Keratinocyte (primary cell): ENCODE measurements at regions not wholly inside any gene's neighbourhood (a gene's known extent, or its start where the extent isn't known, plus 50 kb on each side); places are given as distances from the start of the nearest gene placed in this dataset.
A peak's percentile ranks its signal among the peaks of the same experiment; 100 is the strongest.

ENCODE experiments used
- DNase-seq: peaks from one replicate; pipeline ENCODE4 v3.0.0-alpha.2; 2011; ENCODE audit warnings: low read depth, missing footprints, low spot score
- FAIRE-seq: peaks from 2 replicates; lab custom pipeline; 2011; peaks lifted over from hg19 to GRCh38; lab: Jason Lieb, UNC
- H2AFZ ChIP-seq: 2 replicates; pipeline ENCODE4 v1.6.0; 2012; ENCODE audit warnings: low read length, control low read depth, inconsistent platforms; ENCODE audit not compliant: control insufficient read depth
- H3K27ac ChIP-seq: 2 replicates; pipeline ENCODE4 v1.5.1; 2011; ENCODE audit warnings: low read length; ENCODE audit not compliant: control insufficient read depth, insufficient read depth
- H3K27me3 ChIP-seq: 3 replicates; pipeline ENCODE4 v1.6.0; 2011; ENCODE audit warnings: low read length; ENCODE audit not compliant: control insufficient read depth, insufficient read depth; ENCODE audit errors: extremely low read depth
- H3K36me3 ChIP-seq, 2 experiments: 2 replicates in 1 of 2; 3 replicates in 1 of 2; pipeline ENCODE4 v1.5.1; 2011; ENCODE audit warnings: low read length in 2 of 2, mild to moderate bottlenecking in 1 of 2; ENCODE audit not compliant: control insufficient read depth in 2 of 2, insufficient read depth in 2 of 2; ENCODE audit errors: extremely low read depth in 1 of 2
- H3K4me1 ChIP-seq: 3 replicates; pipeline ENCODE4 v1.5.1; 2011; ENCODE audit warnings: low read length; ENCODE audit not compliant: control insufficient read depth, insufficient read depth; ENCODE audit errors: extremely low read depth
- H3K4me2 ChIP-seq: 3 replicates; pipeline ENCODE4 v1.6.0; 2011; ENCODE audit warnings: low read depth, low read length; ENCODE audit not compliant: control insufficient read depth, insufficient read depth; ENCODE audit errors: extremely low read depth
- H3K4me3 ChIP-seq, 3 experiments: fragments of 200-600 bp in 1 of 3; sonication (generic) in 1 of 3; 2 replicates in 2 of 3; 3 replicates in 1 of 3; pipeline ENCODE4 v1.5.1; 2011 to 2016; ENCODE audit warnings: low read length in 3 of 3, mild to moderate bottlenecking in 3 of 3, control low read depth in 2 of 3, inconsistent platforms in 1 of 3, low read depth in 1 of 3, mixed read lengths in 1 of 3, mixed run types in 1 of 3, moderate library complexity in 1 of 3; ENCODE audit not compliant: control insufficient read depth in 2 of 3, insufficient read depth in 2 of 3; ENCODE audit errors: extremely low read depth in 1 of 3
- H3K79me2 ChIP-seq: 2 replicates; pipeline ENCODE4 v1.6.0; 2012; ENCODE audit warnings: low read length; ENCODE audit not compliant: control insufficient read depth, insufficient read depth
- H3K9ac ChIP-seq: 3 replicates; pipeline ENCODE4 v1.6.0; 2011; ENCODE audit warnings: low read length; ENCODE audit not compliant: control insufficient read depth, insufficient read depth; ENCODE audit errors: extremely low read depth
- H3K9me1 ChIP-seq: 3 replicates; pipeline ENCODE4 v1.6.0; 2011; ENCODE audit warnings: low read length; ENCODE audit not compliant: control insufficient read depth, insufficient read depth; ENCODE audit errors: extremely low read depth
- H3K9me3 ChIP-seq: 2 replicates; pipeline ENCODE4 v1.5.1; 2012; ENCODE audit warnings: low read depth, low read length; ENCODE audit not compliant: control insufficient read depth
- H4K20me1 ChIP-seq: 3 replicates; pipeline ENCODE4 v1.6.0; 2011; ENCODE audit warnings: low read length; ENCODE audit not compliant: control insufficient read depth, insufficient read depth; ENCODE audit errors: extremely low read depth
- CTCF ChIP-seq, 3 experiments: IDR thresholded peaks in 1 of 3; conservative IDR thresholded peaks in 1 of 3; optimal IDR thresholded peaks in 1 of 3; 2 replicates in 2 of 3; 3 replicates in 1 of 3; pipeline versions ENCODE3 to v1.5.1; 2011; ENCODE audit warnings: low read length in 3 of 3, mild to moderate bottlenecking in 3 of 3, moderate library complexity in 2 of 3, control low read depth in 1 of 3, inconsistent platforms in 1 of 3; ENCODE audit not compliant: insufficient read depth in 2 of 3; ENCODE audit errors: extremely low read depth in 1 of 3
- EZH2 ChIP-seq: IDR thresholded peaks from one replicate; pipeline ENCODE4 v1.6.1; 2012; ENCODE audit warnings: inconsistent platforms, mild to moderate bottlenecking, low read length, moderate library complexity
- dilution Hi-C: fragments of 300-500 bp; cut with MboI; formaldehyde crosslinking; loops from one replicate; pipeline ENCODE4 v1.7.0; 2020; ENCODE audit warnings: low sequenced_read_pairs; ENCODE audit not compliant: extremely low pct_ligation_motif_present

DNA sequence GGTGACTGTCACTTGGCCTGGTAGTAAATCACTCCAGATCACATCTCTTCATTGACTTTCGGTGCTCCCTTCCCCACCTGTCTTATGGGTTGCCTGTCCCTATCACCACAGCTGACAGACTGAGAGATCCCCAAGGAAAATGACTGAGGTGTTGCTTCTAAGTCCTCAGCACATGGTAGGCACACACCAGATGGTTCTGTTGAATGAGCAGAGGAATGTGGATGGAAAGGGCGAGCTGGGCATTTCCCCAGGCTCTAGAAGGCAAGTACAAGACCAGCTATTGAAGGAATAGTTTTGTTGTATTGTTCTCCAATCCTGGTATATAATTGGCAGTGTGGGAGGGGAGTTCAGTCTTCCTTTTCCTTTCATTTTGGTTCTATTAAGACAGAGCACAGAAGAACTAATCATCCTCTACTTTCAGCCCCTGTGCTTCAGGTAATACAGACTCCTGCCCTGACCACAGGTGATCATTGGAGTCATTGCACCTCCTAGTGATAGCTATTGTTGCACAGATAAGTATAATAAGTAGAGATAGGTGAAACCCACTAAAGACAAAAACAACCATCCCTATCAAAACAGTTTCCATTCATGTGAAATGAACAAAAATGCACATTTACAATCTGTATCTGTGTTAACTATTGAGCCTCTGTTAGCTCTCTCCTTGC lies 158.6 kb downstream of the TRAM1L1 start:
- Histone ChIP-seq H3K79me2 (no peaks in the 10 kb centered on the region), H3K4me2 (no peak overlapping the region), H4K20me1 (no peaks in the 10 kb centered on the region), H3K27me3 (peaks cover 16% of the 10 kb centered on the region), H2AFZ (no peak overlapping the region), H3K9me3 (no peaks in the 10 kb centered on the region), H3K9me1 (no peaks in the 10 kb centered on the region), H3K4me3 (no peak overlapping the region), H3K9ac (no peak overlapping the region), H3K4me1 (no peaks in the 10 kb centered on the region), H3K27ac (no peak overlapping the region), H3K36me3 (no peaks in the 10 kb centered on the region)
- no peak for TF ChIP-seq EZH2
- TF ChIP-seq CTCF (optimal IDR thresholded peaks at IDR 0.05 in 1 of 3, IDR thresholded peaks at IDR 0.05 in 1 of 3, conservative IDR thresholded peaks at IDR 0.05 in 1 of 3; ENCODE audit: extremely low read depth in 1 of 3, insufficient read depth in 2 of 3, low read length in 3 of 3) = peak in 1 of 3 experiments; percentile 20
- dilution Hi-C loops = no loop called here
- no peak for DNase-seq
- FAIRE-seq = no peak

DNA sequence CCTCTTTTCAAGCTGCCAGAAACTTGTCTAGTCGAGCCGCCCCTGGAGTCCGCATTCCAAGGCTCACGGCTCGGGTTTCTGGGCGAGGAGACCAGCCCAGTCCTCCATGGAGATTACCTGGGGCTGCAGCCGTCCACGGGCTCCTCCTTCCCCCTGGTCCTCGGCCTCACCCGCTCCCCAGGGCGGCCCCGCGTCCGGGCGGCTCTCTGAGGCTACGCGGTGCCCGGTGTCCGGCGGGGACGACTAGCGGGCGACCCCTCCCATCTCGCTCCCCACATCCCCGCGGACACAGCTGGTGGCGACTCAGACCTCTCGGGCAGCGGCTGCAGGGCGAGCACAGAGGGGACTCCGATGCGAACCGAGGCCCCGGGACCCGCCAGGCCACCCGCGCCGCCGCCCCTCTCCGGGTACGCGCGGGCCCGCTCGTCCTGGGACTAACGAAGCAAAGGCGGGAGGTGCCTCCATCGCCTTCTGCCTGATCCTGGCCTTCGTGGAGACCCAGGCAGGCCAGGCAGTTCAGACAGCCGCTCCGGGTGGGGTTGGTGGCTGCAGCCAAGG lies 159.4 kb downstream of the TRAM1L1 start:
- Histone ChIP-seq H3K79me2 (no peaks in the 10 kb centered on the region), H2AFZ (no peak overlapping the region), H3K36me3 (no peaks in the 10 kb centered on the region), H3K4me2 (peak overlapping the region; percentile 27), H3K9me1 (no peaks in the 10 kb centered on the region), H3K27me3 (peaks cover 16% of the 10 kb centered on the region), H3K27ac (no peak overlapping the region), H3K4me1 (no peaks in the 10 kb centered on the region), H3K9me3 (no peaks in the 10 kb centered on the region), H4K20me1 (no peaks in the 10 kb centered on the region), H3K4me3 (no peak overlapping the region), H3K9ac (no peak overlapping the region)
- DNase-seq = no peak
- FAIRE-seq = no peak
- dilution Hi-C loops = no loop called here
- TF ChIP-seq EZH2 (peak; percentile 58), CTCF (optimal IDR thresholded peaks at IDR 0.05 in 1 of 3, IDR thresholded peaks at IDR 0.05 in 1 of 3, conservative IDR thresholded peaks at IDR 0.05 in 1 of 3; ENCODE audit: extremely low read depth in 1 of 3, insufficient read depth in 2 of 3, low read length in 3 of 3) (no peak)
